ENCODE measurements at regions not wholly inside any gene's neighbourhood (a gene's known extent, or its start where the extent isn't known, plus 50 kb on each side); places are given as distances from the start of the nearest gene placed in this dataset.

GRCh38 chr3:31129241-31129640 lies 234.8 kb upstream of the GADL1 start:
- no peak for TF ChIP-seq EZH2 (IDR thresholded peaks at IDR 0.05; ENCODE audit: borderline replicate concordance)
- no peaks in the 10 kb centered on the region for H4K20me1 ChIP-seq (ENCODE audit: insufficient read depth, poor library complexity, severe bottlenecking)
- H3K27me3 ChIP-seq = no peaks in the 10 kb centered on the region
- no peak overlapping the region for H3K4me2 ChIP-seq
- H3K4me1 ChIP-seq (ENCODE audit: insufficient read depth) = no peaks in the 10 kb centered on the region
- H3K27ac ChIP-seq = no peak overlapping the region
- no peaks in the 10 kb centered on the region for H3K9me2 ChIP-seq (replicated peaks; ENCODE audit: insufficient read depth)
- 94% methylated on average over 2 of the region's 2 CpGs for WGBS (ENCODE audit: low lambda C conversion rate, missing lambda C conversion rate)
- no peak for DNase-seq (ENCODE audit: low spot score)
- H3K79me2 ChIP-seq = no peaks in the 10 kb centered on the region
- no peak overlapping the region for H2AFZ ChIP-seq
- no peaks in the 10 kb centered on the region for H3K36me3 ChIP-seq (replicated peaks; ENCODE audit: insufficient read depth, low read depth)
- H3K4me3 ChIP-seq = no peak overlapping the region
- H3K9me3 ChIP-seq (ENCODE audit: low read depth) = no peaks in the 10 kb centered on the region

GRCh38 chr3:31132132-31132769 lies 237.8 kb upstream of the GADL1 start:
- no peaks in the 10 kb centered on the region for H3K79me2 ChIP-seq
- no peaks in the 10 kb centered on the region for H3K27me3 ChIP-seq
- peak; percentile 61 for TF ChIP-seq CTCF (IDR thresholded peaks at IDR 0.05; ENCODE audit: poor library complexity)
- no peak for TF ChIP-seq EZH2phosphoT487 (IDR thresholded peaks at IDR 0.05; ENCODE audit: low read depth, severe bottlenecking, unreplicated experiment)
- H3K36me3 ChIP-seq (replicated peaks; ENCODE audit: insufficient read depth, low read depth) = no peaks in the 10 kb centered on the region
- no peak overlapping the region for H3K27ac ChIP-seq
- H3K9me3 ChIP-seq (ENCODE audit: low read depth) = no peaks in the 10 kb centered on the region
- H2AFZ ChIP-seq = no peak overlapping the region
- H3K4me2 ChIP-seq = no peak overlapping the region
- 84% methylated on average over 2 of the region's 2 CpGs for WGBS (ENCODE audit: low lambda C conversion rate, missing lambda C conversion rate)
- H3K9me2 ChIP-seq (replicated peaks; ENCODE audit: insufficient read depth) = no peaks in the 10 kb centered on the region
- H3K4me1 ChIP-seq (ENCODE audit: insufficient read depth) = no peaks in the 10 kb centered on the region
- peak; percentile 37 for DNase-seq (ENCODE audit: low spot score)
- no peak overlapping the region for H3K4me3 ChIP-seq
- no peaks in the 10 kb centered on the region for H4K20me1 ChIP-seq (ENCODE audit: insufficient read depth, poor library complexity, severe bottlenecking)

GRCh38 chr3:31133541-31133940 lies 239.1 kb upstream of the GADL1 start:
- H3K9me3 ChIP-seq (ENCODE audit: low read depth) = no peaks in the 10 kb centered on the region
- no peaks in the 10 kb centered on the region for H3K79me2 ChIP-seq
- no peak overlapping the region for H3K4me3 ChIP-seq
- H3K9me2 ChIP-seq (replicated peaks; ENCODE audit: insufficient read depth) = no peaks in the 10 kb centered on the region
- H3K27me3 ChIP-seq = no peaks in the 10 kb centered on the region
- no peak for DNase-seq (ENCODE audit: low spot score)
- no peaks in the 10 kb centered on the region for H3K4me1 ChIP-seq (ENCODE audit: insufficient read depth)
- no peak overlapping the region for H3K4me2 ChIP-seq
- H3K27ac ChIP-seq = no peak overlapping the region
- H4K20me1 ChIP-seq (ENCODE audit: insufficient read depth, poor library complexity, severe bottlenecking) = no peaks in the 10 kb centered on the region
- WGBS (ENCODE audit: low lambda C conversion rate, missing lambda C conversion rate) = 96% methylated on average over 1 of the region's 1 CpG
- no peaks in the 10 kb centered on the region for H3K36me3 ChIP-seq (replicated peaks; ENCODE audit: insufficient read depth, low read depth)
- TF ChIP-seq EZH2phosphoT487 (IDR thresholded peaks at IDR 0.05; ENCODE audit: low read depth, severe bottlenecking, unreplicated experiment) (no peak), EZH2 (IDR thresholded peaks at IDR 0.05; ENCODE audit: borderline replicate concordance) (no peak), CTCF (IDR thresholded peaks at IDR 0.05; ENCODE audit: poor library complexity) (no peak)
- H2AFZ ChIP-seq = no peak overlapping the region

GRCh38 chr3:31135546-31135945 lies 241.1 kb upstream of the GADL1 start:
- TF ChIP-seq CTCF (IDR thresholded peaks at IDR 0.05; ENCODE audit: poor library complexity) (no peak), EZH2phosphoT487 (IDR thresholded peaks at IDR 0.05; ENCODE audit: low read depth, severe bottlenecking, unreplicated experiment) (no peak), EZH2 (IDR thresholded peaks at IDR 0.05; ENCODE audit: borderline replicate concordance) (no peak)
- H2AFZ ChIP-seq = no peak overlapping the region
- DNase-seq (ENCODE audit: low spot score) = no peak
- H3K27me3 ChIP-seq = no peaks in the 10 kb centered on the region
- H3K4me3 ChIP-seq = no peak overlapping the region
- no peaks in the 10 kb centered on the region for H3K79me2 ChIP-seq
- H3K36me3 ChIP-seq (replicated peaks; ENCODE audit: insufficient read depth, low read depth) = no peaks in the 10 kb centered on the region
- 79% methylated on average over 3 of the region's 3 CpGs for WGBS (ENCODE audit: low lambda C conversion rate, missing lambda C conversion rate)
- no peak overlapping the region for H3K27ac ChIP-seq
- no peaks in the 10 kb centered on the region for H3K9me3 ChIP-seq (ENCODE audit: low read depth)
- H3K9me2 ChIP-seq (replicated peaks; ENCODE audit: insufficient read depth) = no peaks in the 10 kb centered on the region
- no peaks in the 10 kb centered on the region for H4K20me1 ChIP-seq (ENCODE audit: insufficient read depth, poor library complexity, severe bottlenecking)
- H3K4me1 ChIP-seq (ENCODE audit: insufficient read depth) = no peaks in the 10 kb centered on the region
- no peak overlapping the region for H3K4me2 ChIP-seq
